ENCODE measurements at regions not wholly inside any gene's neighbourhood (a gene's known extent, or its start where the extent isn't known, plus 50 kb on each side); places are given as distances from the start of the nearest gene placed in this dataset.

GRCh38 chr1:208430220-208430619 lies 186.0 kb upstream of the PLXNA2 start:
- H3K4me3 ChIP-seq (replicated peaks; ENCODE audit: low read depth, low read length): no peak overlapping the region
- no peak for TF ChIP-seq CTCF (IDR thresholded peaks at IDR 0.05; ENCODE audit: low read length, missing control alignments)
- DNase-seq (ENCODE audit: low read depth): no peak

- DNase-seq (ENCODE audit: low read depth): no peak
- no peak for TF ChIP-seq CTCF (IDR thresholded peaks at IDR 0.05; ENCODE audit: low read length, missing control alignments)
- no peak overlapping the region for H3K4me3 ChIP-seq (replicated peaks; ENCODE audit: low read depth, low read length)
These were observed 187.5 kb upstream of the PLXNA2 start for GRCh38 chr1:208431721-208432120.

GRCh38 chr1:208432346-208432745 lies 188.2 kb upstream of the PLXNA2 start:
- DNase-seq (ENCODE audit: low read depth): no peak
- no peak for TF ChIP-seq CTCF (IDR thresholded peaks at IDR 0.05; ENCODE audit: low read length, missing control alignments)
- no peak overlapping the region for H3K4me3 ChIP-seq (replicated peaks; ENCODE audit: low read depth, low read length)

- no peak for DNase-seq (ENCODE audit: low read depth)
- no peak for TF ChIP-seq CTCF (IDR thresholded peaks at IDR 0.05; ENCODE audit: low read length, missing control alignments)
- H3K4me3 ChIP-seq (replicated peaks; ENCODE audit: low read depth, low read length): no peak overlapping the region
These were observed 188.9 kb upstream of the PLXNA2 start for GRCh38 chr1:208433086-208433485.

GRCh38 chr1:208433971-208434370 lies 189.8 kb upstream of the PLXNA2 start:
- H3K4me3 ChIP-seq (replicated peaks; ENCODE audit: low read depth, low read length): no peak overlapping the region
- no peak for DNase-seq (ENCODE audit: low read depth)
- TF ChIP-seq CTCF (IDR thresholded peaks at IDR 0.05; ENCODE audit: low read length, missing control alignments): no peak

GRCh38 chr1:208437401-208437800 lies 193.2 kb upstream of the PLXNA2 start:
- no peak overlapping the region for H3K4me3 ChIP-seq (replicated peaks; ENCODE audit: low read depth, low read length)
- no peak for TF ChIP-seq CTCF (IDR thresholded peaks at IDR 0.05; ENCODE audit: low read length, missing control alignments)
- DNase-seq (ENCODE audit: low read depth): peak; percentile 8

GRCh38 chr1:208438112-208438699 lies 194.0 kb upstream of the PLXNA2 start:
- no peak overlapping the region for H3K4me3 ChIP-seq (replicated peaks; ENCODE audit: low read depth, low read length)
- DNase-seq (ENCODE audit: low read depth): no peak
- TF ChIP-seq CTCF (IDR thresholded peaks at IDR 0.05; ENCODE audit: low read length, missing control alignments): no peak

All from fibroblast of pulmonary artery (primary cell).